Kidney epithelial cell (primary cell): ENCODE measurements at regions not wholly inside any gene's neighbourhood (a gene's known extent, or its start where the extent isn't known, plus 50 kb on each side); places are given as distances from the start of the nearest gene placed in this dataset.
A peak's percentile ranks its signal among the peaks of the same experiment; 100 is the strongest.
"Not testable (repeated sequence)": the region's sequence is repeated elsewhere in the genome, so short reads cannot be mapped to it uniquely, and the experiment has no call there.

Experiments
- DNase-seq: peaks from one replicate; pipeline ENCODE4 v3.0.0-alpha.2; 2010; ENCODE audit warnings: low read depth
- H3K27me3 ChIP-seq: 2 replicates; pipeline ENCODE4 v1.6.0; 2011; ENCODE audit warnings: low read length; ENCODE audit not compliant: control insufficient read depth, insufficient read depth
- H3K36me3 ChIP-seq: 2 replicates; pipeline ENCODE4 v1.5.1; 2011; ENCODE audit warnings: low read length; ENCODE audit not compliant: control insufficient read depth, insufficient read depth
- H3K4me3 ChIP-seq: 2 replicates; pipeline ENCODE4 v1.5.1; 2011; ENCODE audit warnings: low read depth, mild to moderate bottlenecking, control low read depth, low read length
- TF ChIP-seq, protein P1 (sequence below): IDR thresholded peaks from 2 replicates; pipeline ENCODE4 v1.5.1; 2011; ENCODE audit warnings: mild to moderate bottlenecking, moderate library complexity, low read length, control low read depth, inconsistent platforms; ENCODE audit not compliant: insufficient read depth, poor library complexity, severe bottlenecking

DNA sequence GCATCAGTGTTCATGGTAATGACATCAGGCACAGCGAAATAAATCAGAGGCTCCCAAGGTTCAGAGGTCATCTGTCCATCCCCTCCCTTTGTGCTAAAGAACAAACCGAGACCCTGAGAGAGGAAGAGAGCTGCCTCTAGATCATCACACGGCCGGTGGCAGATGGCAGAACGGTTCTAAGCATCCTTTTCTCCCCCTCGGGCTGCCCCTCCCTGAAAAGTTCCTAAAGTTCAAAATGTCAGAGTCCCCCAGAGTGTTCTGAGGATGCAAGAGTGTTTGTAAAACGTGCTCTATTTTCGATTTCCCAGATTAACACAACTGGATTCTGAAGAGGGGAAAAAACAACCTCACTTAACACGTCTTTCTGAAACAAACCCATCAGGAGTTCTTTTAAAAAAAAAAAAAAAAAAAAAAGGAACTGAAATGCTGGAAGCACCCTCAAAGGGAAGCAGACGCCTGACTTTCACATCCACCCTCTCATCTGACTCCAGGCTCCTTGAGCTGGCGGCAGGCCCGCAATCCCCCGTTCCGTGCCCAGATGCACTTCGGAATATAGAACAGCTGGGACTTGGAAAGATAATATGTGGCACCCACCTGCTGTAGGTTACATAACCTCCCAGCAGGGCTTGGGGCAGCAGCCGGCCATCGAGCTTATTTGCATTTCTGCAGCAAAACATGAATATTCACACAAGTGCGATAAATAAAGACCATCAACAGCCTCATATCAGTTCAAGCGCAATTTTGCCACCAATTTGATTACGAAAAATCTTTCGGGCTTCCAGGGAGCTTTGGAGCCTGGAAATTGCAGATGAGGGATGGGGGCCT, 115.5 kb upstream of the SMURF2 start:
- Histone ChIP-seq H3K27me3 (peaks cover 31% of the 10 kb centered on the region), H3K4me3 (no peak overlapping the region), H3K36me3 (no peaks in the 10 kb centered on the region)
- DNase-seq, result no peak
- TF ChIP-seq, protein P1, sequence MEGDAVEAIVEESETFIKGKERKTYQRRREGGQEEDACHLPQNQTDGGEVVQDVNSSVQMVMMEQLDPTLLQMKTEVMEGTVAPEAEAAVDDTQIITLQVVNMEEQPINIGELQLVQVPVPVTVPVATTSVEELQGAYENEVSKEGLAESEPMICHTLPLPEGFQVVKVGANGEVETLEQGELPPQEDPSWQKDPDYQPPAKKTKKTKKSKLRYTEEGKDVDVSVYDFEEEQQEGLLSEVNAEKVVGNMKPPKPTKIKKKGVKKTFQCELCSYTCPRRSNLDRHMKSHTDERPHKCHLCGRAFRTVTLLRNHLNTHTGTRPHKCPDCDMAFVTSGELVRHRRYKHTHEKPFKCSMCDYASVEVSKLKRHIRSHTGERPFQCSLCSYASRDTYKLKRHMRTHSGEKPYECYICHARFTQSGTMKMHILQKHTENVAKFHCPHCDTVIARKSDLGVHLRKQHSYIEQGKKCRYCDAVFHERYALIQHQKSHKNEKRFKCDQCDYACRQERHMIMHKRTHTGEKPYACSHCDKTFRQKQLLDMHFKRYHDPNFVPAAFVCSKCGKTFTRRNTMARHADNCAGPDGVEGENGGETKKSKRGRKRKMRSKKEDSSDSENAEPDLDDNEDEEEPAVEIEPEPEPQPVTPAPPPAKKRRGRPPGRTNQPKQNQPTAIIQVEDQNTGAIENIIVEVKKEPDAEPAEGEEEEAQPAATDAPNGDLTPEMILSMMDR, result no peak

DNA sequence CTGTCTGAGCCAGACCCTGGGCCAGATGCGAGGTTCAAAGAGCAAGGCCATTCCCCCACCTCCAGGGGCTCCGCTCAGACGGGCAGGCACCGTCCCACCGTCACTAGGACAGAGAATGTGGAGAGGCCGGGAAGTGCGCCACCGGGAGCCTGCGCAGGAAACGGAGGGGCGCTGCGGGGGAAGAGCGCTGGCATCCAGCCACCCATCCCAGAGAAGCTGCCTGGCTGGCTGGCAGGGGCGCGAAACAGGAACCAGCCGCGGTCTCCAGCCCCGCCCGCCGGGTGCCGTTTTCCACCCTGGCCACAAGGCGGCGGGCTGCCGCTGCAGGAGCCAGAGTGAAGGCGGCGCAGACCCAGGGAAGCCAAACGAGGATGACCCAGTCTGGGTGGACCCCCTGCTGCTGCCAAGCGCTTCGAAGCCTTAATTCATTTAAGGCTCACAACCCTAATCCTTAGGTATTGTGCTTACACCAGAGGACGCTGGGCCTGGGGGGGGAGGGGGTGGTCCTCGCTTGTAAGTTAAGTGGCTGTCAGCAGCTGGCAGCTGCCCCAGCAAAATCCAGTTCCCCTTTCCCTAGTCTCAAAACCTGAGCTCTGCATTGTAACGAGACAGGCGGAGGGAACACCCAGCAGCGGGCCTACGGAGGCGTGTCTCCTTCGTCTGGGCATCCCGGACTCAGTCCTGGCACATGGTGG, 114.8 kb upstream of the SMURF2 start:
- H3K36me3 ChIP-seq, DNase-seq, H3K4me3 ChIP-seq: not testable (repeated sequence)
- H3K27me3 ChIP-seq, result peaks cover 31% of the 10 kb centered on the region
- TF ChIP-seq, protein P1, result peak; percentile 94

DNA sequence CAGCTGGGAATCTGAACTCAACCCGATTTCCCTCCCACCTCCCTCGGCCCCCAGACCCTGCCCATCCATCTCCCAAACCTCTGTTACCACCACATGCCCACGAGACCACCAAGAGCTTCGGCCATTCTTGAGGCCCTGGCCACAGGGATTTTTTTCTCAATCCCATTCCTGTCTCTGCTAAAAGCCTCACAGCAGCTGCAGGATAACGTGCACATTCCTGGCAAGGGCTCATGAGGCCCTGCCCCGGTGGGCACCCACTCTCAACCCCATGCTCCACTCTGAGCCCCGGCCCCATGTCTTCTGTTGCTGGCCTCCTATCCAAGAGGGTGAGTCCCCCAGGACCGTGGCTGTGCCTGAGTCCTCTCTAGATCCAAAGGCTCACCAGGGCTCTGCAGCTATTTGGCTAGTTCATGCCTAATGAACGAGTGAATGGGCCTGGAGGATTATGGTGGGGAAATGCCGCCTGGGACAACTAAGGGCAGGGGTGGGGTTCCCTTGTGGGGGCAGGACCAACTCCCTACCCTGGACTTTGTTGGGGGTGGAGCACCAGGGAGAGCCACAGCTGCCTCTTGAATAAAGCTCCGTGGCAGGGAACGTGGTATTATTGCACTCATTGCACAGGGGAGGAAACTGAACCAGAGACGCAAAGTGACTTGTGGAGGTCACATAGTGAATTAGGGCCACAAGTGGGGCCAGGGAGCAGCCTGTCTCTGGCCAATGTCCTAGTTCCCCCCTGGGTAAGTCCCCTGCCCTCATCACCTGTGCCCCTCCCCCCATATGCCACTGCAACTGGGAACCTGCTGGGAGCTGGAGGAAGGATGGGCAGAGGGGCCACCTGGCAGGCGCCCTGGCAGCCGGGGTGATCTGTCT, 113.8 kb upstream of the SMURF2 start:
- Histone ChIP-seq H3K36me3 (no peaks in the 10 kb centered on the region), H3K4me3 (no peak overlapping the region), H3K27me3 (peaks cover 30% of the 10 kb centered on the region)
- DNase-seq, result no peak
- TF ChIP-seq, protein P1, result no peak

DNA sequence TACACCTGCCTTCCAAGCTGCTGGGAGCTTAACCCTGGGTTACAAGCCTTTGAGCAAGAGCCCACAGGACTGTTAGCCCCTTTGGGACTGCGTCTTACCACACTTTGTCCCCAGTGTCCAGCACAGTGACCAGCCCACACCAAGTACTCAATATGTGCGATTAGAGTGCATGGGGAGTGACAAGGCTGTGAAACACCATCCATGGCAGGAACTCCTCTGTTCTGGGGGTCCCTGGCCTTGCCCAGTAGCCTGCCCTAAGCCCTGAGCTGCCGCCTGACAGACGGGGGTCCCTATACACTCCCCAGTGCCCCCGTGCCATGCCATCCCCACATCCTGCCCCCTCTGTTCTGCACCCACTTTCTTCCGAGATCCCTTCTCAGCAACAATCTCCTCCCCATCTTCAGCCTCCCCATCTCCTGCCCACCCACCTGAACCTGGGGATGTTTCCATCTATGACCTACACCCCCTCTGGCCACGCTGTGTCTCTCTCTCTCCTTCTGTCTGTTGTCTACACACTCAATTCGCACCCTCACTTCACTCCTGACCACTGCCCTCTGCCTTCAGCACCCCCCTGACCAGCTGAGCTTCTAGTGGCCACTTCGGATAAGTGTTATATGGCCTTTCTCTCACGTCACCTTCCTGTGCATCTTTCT, 112.9 kb upstream of the SMURF2 start:
- no peak for DNase-seq
- Histone ChIP-seq H3K4me3 (no peak overlapping the region), H3K36me3 (no peaks in the 10 kb centered on the region), H3K27me3 (peaks cover 24% of the 10 kb centered on the region)
- TF ChIP-seq, protein P1, result no peak

DNA sequence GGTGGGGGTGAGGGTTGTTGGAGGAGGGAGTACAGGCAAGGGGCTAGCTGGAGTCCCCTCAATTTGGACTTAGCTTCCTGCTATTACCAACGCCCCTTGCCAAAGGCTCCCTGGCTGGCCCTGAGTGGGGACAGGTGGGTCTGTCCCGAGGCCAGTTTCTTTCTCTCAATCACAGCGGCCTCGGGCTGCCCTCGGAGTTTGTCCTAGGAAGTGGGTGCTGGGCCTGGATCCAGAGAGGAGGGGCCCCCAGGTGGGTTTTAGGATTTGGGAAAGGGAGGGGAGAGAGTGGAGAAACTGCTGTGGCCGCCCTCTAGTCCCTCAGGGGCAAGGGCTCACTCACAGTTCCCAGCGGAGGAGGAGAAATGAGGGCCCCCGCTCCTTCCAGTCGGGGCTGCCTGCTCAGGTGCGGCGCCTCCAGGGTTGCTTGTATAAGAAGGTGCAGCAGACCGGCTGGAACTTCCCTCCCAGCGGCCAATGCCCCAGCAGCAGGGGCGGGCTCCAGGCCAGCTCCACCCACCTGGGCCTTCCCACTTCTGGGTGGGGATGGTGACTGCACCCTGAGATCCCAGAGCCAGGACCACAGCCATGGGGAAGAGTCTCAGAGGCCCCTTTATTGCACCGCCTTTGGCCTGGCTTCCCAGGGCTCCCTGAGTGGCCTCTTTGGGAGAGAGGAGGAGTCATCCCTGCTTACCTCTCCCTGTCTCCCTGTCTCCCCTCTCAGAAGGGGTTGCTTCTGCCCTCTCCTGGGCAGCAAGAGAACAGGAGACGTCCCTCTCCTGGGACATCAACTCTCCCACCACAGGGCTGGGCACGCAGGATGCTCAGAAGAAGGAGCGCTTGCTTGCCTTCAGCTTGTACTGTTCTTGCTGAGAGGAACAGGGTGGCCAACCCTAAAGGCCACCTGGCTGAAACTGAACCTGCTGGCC, 112.0 kb upstream of the SMURF2 start:
- DNase-seq, result no peak
- Histone ChIP-seq H3K27me3 (peaks cover 15% of the 10 kb centered on the region), H3K4me3 (peak overlapping the region; percentile 29), H3K36me3 (no peaks in the 10 kb centered on the region)
- TF ChIP-seq, protein P1, result peak; percentile 63
